Adipocyte (in vitro differentiated cells): ENCODE measurements at regions not wholly inside any gene's neighbourhood (a gene's known extent, or its start where the extent isn't known, plus 50 kb on each side); places are given as distances from the start of the nearest gene placed in this dataset.

Experiments used
- DNase-seq: peaks from one replicate; pipeline ENCODE4 v3.0.0-alpha.2; 2015; ENCODE audit warnings: low read depth
- H3K27me3 ChIP-seq: replicated peaks from 2 replicates; pipeline ENCODE4 v1.7.0; 2013; ENCODE audit warnings: mild to moderate bottlenecking, low read length, moderate library complexity; ENCODE audit not compliant: control insufficient read depth, insufficient read depth
- H3K36me3 ChIP-seq: 2 replicates; pipeline ENCODE4 v1.7.0; 2013; ENCODE audit warnings: low read length, mild to moderate bottlenecking, moderate library complexity; ENCODE audit not compliant: control insufficient read depth, insufficient read depth, severe bottlenecking
- H3K4me1 ChIP-seq: 2 replicates; pipeline ENCODE4 v1.7.0; 2013; ENCODE audit warnings: mild to moderate bottlenecking, low read length, moderate library complexity; ENCODE audit not compliant: control insufficient read depth, insufficient read depth
- H3K4me3 ChIP-seq: 2 replicates; pipeline ENCODE4 v1.7.0; 2013; ENCODE audit warnings: mild to moderate bottlenecking, low read length, moderate library complexity
- H3K9ac ChIP-seq: 2 replicates; pipeline ENCODE4 v1.7.0; 2013; ENCODE audit warnings: mild to moderate bottlenecking, low read length, moderate library complexity
- H3K9me3 ChIP-seq: 2 replicates; pipeline ENCODE4 v1.7.0; 2013; ENCODE audit warnings: mild to moderate bottlenecking, low read length, moderate library complexity; ENCODE audit not compliant: control insufficient read depth

DNA sequence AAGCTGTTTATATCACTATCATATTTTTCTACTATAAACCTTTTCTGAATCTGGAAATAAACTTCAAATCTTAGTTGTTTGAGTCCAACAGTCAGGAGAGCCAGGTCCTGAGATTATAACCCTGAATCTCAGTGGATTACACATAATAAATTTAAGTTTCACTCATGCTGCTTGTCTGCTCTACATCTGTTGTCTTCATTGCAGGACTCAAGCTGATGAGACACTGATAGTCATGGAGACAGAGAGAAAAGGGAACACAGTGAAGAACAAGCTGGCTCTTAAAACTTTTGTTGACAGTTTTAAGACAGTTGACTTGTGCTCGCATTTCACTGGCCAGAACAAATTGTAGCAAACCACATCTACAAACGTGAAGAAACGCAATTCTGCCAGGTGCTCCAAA lies 327.0 kb upstream of the CTSO start:
- H3K9me3 ChIP-seq, result no peaks in the 10 kb centered on the region
- H3K27me3 ChIP-seq, result no peaks in the 10 kb centered on the region
- H3K9ac ChIP-seq, result no peak overlapping the region
- no peaks in the 10 kb centered on the region for H3K36me3 ChIP-seq
- no peak for DNase-seq
- H3K4me3 ChIP-seq, result no peak overlapping the region
- H3K4me1 ChIP-seq, result peaks cover 6% of the 10 kb centered on the region

DNA sequence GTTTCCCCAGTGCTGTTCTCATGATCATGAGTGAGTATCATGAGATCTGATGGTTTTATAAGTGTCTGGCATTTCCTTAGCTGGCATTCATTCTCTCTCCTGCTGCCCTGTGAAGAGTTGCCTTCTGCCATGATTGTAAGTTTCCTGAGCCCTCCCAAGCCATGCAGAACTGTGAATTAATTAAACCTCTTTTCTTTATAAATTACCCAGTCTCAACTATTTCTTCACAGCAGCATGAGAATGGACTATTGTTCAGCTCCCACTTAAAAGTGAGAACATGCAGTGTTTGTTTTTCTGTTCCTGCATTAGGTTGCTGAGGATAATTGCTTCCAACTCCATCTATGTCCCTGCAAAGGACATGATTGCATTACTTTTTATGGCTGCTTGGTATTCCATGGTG lies 311.7 kb upstream of the CTSO start:
- Histone ChIP-seq H3K4me1 (no peaks in the 10 kb centered on the region), H3K9ac (no peak overlapping the region), H3K27me3 (no peaks in the 10 kb centered on the region), H3K4me3 (no peak overlapping the region), H3K36me3 (no peaks in the 10 kb centered on the region), H3K9me3 (no peaks in the 10 kb centered on the region)
- no peak for DNase-seq

DNA sequence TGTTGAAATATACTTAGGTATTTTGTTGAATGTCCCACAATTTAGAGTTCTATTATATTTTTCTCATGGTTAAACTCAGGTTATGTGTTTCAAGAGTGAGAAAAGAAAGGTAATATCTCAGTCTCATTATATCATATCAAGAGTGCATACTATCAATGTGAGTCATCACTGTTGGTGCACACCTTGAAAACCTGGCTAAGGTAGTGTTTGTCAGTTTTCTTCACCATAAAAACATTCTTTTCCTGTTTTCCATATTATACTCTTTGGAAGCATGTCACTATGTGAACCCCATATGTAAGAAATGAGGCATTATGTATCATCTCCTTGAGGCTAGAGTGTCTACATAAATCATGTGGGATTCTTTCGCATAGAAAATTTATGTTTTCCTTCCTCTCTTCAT lies 307.6 kb upstream of the CTSO start:
- no peaks in the 10 kb centered on the region for H3K36me3 ChIP-seq
- no peak for DNase-seq
- no peaks in the 10 kb centered on the region for H3K9me3 ChIP-seq
- no peak overlapping the region for H3K4me3 ChIP-seq
- H3K4me1 ChIP-seq, result no peaks in the 10 kb centered on the region
- no peaks in the 10 kb centered on the region for H3K27me3 ChIP-seq
- no peak overlapping the region for H3K9ac ChIP-seq

DNA sequence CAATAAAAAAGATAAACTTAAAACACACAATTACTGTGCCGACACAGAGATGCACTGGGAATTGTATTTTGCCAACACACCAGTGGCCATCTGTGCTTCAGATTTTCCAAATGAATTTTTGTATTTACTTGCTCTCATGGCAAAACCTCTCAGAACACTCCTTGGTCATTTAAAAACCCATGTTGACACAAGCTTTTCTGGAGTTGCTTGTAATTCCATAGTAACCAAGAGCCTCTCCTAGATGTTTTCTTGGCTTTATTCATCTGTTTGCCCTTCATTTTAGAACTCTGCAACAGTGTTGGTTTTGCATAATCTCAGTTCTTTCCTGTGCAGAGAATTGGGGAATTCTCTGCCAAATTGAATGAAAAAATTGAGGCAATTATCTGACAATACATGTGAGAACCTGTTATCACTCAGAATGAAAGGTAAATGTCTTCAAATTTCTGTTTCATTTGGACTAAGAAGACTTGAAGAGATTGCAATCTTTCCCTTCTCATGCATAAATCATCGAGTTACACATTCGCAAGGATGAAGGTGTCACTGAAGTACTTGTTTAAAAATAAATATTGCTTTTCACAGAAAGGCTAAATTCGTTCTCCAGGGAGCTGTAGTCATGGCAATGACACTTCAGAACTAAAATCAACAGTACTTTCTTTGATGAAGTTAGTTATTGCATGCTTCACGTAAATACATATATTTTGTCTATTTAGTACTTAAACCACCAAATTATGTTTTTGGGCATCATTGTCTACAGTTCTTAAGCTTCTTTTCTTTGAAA lies 301.8 kb upstream of the CTSO start:
- H3K27me3 ChIP-seq, result no peaks in the 10 kb centered on the region
- no peaks in the 10 kb centered on the region for H3K36me3 ChIP-seq
- H3K4me3 ChIP-seq, result no peak overlapping the region
- no peak for DNase-seq
- no peak overlapping the region for H3K9ac ChIP-seq
- no peaks in the 10 kb centered on the region for H3K9me3 ChIP-seq
- no peaks in the 10 kb centered on the region for H3K4me1 ChIP-seq

DNA sequence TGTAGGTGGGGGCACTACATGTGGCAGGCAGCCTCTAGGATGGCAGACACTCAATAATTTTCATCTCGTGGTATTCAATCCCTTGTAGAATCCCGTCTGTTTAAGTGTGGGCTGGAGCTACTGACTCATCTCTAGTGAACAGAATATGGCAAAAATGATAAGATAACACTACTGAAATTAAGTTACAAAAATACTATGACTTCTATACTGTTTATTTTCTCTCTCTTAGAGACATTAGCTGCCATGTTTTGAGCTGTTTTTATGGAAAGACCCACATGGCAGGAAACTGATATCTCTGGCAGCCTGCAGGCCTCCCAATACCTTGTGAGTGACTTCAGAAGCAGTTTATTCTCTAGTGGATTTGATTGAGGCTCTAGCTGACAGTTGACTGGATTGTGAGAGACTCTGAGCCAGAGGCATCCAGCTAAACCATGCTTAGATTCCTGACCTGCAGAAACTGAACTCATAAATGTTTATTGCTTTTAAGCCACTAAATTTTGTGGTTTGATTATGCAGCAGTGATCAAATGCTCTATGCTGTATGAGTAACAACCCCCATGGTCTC lies 298.8 kb upstream of the CTSO start:
- H3K27me3 ChIP-seq, result no peaks in the 10 kb centered on the region
- H3K4me1 ChIP-seq, result no peaks in the 10 kb centered on the region
- H3K9ac ChIP-seq, result no peak overlapping the region
- H3K9me3 ChIP-seq, result no peaks in the 10 kb centered on the region
- H3K36me3 ChIP-seq, result no peaks in the 10 kb centered on the region
- H3K4me3 ChIP-seq, result no peak overlapping the region
- DNase-seq, result no peak

DNA sequence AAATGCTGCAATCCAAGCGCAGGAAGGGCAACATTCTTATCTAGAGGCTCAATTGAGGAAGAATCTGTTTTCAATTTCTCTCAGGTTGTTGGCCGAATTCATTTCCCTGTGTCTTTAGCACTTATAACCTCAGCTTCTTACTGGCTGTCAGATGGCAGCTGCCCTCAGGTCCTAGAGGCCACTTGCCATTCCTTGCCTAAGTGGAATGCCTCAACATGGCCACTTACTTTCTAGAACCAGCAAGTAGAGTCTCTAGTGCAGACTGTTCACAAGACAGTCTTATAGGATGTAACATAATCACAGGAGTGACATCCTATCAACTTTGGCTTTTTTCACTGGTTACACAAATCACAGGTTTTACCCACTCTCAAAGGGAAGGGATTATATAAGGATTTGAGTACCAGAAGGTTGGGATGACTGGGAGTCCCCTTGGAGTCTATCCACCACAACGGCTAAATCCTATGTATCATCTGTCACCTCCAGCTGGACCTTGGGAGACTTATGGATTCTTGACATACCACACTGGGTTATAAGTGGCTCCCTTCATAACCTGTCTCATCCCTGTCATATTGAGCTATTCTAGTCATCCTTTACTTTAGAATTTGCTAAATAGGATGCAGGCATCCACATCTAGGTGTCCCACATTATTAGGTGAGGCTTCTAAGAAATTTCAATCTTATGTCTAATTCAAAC lies 297.9 kb upstream of the CTSO start:
- Histone ChIP-seq H3K27me3 (no peaks in the 10 kb centered on the region), H3K36me3 (no peaks in the 10 kb centered on the region), H3K9me3 (no peaks in the 10 kb centered on the region), H3K4me3 (no peak overlapping the region), H3K4me1 (no peaks in the 10 kb centered on the region), H3K9ac (no peak overlapping the region)
- no peak for DNase-seq

DNA sequence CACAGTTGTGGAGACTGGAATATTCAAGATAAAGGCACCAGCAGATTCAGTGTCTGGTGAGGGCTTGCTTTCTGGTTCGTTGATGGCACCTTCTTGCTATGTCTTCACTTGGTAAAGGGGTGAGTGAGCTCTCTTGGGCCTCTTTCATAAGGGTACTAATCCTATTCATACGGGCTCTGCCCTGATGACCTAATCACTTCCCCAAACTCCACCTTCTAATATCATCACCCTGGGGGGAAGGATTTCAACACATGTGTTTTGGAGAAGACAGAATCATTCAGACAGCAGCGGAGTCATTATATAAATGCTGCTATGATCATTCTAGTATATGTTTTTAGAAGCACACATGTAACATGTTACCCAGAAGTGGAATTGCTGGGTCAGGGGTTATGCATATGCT lies 295.3 kb upstream of the CTSO start:
- H3K9me3 ChIP-seq, result no peaks in the 10 kb centered on the region
- H3K27me3 ChIP-seq, result no peaks in the 10 kb centered on the region
- no peak overlapping the region for H3K9ac ChIP-seq
- no peak overlapping the region for H3K4me3 ChIP-seq
- H3K4me1 ChIP-seq, result no peaks in the 10 kb centered on the region
- no peak for DNase-seq
- no peaks in the 10 kb centered on the region for H3K36me3 ChIP-seq

DNA sequence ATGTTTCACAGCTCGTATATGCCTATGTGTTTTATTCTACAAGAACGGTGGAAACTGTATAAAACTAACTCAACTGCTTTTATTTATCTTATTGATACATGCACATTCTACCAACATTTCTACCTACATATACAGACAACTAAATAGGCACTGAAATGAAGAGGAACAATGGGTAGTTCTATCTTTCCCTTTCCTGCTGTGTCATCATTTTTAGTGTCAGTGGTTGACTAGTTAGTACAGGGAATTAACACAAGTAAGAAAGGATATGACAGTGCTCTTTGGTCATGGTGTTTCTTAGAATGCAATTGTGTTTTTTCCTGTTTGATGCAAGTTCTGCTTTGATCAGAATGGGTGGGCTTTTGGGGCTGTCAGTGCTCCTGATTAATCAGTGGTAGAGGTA lies 293.8 kb upstream of the CTSO start:
- Histone ChIP-seq H3K4me3 (no peak overlapping the region), H3K36me3 (no peaks in the 10 kb centered on the region), H3K27me3 (no peaks in the 10 kb centered on the region), H3K9ac (no peak overlapping the region), H3K4me1 (no peaks in the 10 kb centered on the region), H3K9me3 (no peaks in the 10 kb centered on the region)
- DNase-seq, result no peak

DNA sequence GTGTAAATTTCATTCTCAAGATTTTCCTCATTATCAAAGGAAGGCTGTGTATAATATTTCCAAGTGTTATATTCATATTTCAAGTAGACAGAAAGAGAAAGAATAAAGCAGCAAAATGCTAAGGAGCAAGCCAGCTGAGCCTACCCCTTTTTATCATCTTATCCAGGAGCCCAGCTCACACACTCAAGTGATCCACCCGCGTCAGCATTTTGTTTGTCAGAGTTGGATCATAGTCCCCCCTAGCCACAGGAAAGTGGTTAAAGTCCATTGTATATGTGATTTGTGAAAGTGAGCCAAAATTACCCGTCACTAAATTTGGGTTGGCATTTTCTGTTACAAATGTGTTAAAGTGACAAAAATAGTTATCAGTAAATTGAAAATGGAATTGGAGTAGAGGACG lies 289.3 kb upstream of the CTSO start:
- Histone ChIP-seq H3K4me3 (no peak overlapping the region), H3K4me1 (no peaks in the 10 kb centered on the region), H3K9ac (no peak overlapping the region), H3K36me3 (no peaks in the 10 kb centered on the region), H3K27me3 (no peaks in the 10 kb centered on the region), H3K9me3 (no peaks in the 10 kb centered on the region)
- DNase-seq, result no peak

DNA sequence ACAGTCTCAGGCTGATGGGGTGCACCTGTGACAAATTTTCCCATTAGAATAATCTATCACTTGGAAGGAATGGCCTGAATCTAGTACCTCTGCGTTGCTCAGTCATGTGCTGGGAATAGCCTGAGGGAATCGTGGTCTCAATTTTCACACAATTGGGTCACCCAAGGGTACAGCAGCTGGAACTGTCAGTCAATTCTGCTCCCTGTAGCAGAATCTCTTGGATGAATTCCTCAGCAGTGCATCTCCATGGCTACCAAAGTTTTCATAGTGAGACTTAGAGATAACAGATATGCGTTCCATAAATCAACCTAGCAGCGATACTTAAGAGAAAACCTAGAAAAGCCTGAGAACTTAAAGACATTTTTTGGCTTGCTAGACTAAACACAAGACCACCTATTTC lies 288.7 kb upstream of the CTSO start:
- Histone ChIP-seq H3K9ac (no peak overlapping the region), H3K4me1 (no peaks in the 10 kb centered on the region), H3K9me3 (no peaks in the 10 kb centered on the region), H3K36me3 (no peaks in the 10 kb centered on the region), H3K4me3 (no peak overlapping the region), H3K27me3 (no peaks in the 10 kb centered on the region)
- no peak for DNase-seq

DNA sequence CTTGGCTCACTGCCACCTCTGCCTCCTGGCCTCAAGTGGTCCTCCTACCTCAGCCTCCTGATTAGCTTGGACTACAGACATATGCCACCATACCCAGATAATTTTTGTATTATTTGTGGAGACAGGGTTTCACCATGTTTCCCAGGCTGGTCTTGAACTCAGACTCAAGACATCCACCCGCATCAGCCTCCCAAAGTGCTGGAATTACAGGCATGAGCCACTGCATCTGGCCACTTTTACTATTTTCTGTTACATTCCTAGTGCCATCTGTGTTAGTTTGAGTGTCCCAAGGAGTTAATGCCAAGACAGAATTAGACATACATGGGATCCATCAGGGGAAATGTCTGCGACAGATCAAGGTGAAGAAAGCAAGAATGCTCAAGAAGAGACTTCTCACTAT lies 288.2 kb upstream of the CTSO start:
- H3K36me3 ChIP-seq, result no peaks in the 10 kb centered on the region
- no peak overlapping the region for H3K4me3 ChIP-seq
- H3K9ac ChIP-seq, result no peak overlapping the region
- no peaks in the 10 kb centered on the region for H3K4me1 ChIP-seq
- no peak for DNase-seq
- no peaks in the 10 kb centered on the region for H3K9me3 ChIP-seq
- no peaks in the 10 kb centered on the region for H3K27me3 ChIP-seq
